ENCODE measurements at regions not wholly inside any gene's neighbourhood (a gene's known extent, or its start where the extent isn't known, plus 50 kb on each side); places are given as distances from the start of the nearest gene placed in this dataset.

DNA sequence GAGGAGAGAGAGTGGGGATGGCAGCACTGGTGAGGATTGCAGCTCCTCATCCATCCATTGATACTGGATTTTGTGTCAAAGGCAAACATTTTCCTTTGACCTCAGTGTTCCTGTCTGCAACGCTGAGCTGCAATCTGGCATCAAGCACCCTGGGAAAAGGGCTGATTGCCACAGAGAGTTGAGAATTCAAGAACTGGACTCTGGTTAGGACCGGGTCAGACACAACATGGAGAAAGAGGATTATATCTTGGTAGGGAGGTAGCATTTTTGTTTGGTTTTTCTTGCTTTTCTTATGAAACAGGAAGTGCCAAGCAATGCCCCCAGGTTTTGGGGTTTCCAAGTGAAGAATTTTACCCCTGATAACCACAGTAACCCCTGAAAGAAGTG is 81.9 kb upstream of the PKDCC start:
- no peak for ATAC-seq
- no peaks in the 10 kb centered on the region for H3K9me3 Mint-ChIP-seq
- H3K27ac Mint-ChIP-seq, result no peak overlapping the region
- DNase-seq (ENCODE audit: low spot score in 2 of 2), result no peak
- no peaks in the 10 kb centered on the region for H3K36me3 Mint-ChIP-seq

- no peaks in the 10 kb centered on the region for H3K9me3 Mint-ChIP-seq
- no peak for ATAC-seq
- no peak overlapping the region for H3K27ac Mint-ChIP-seq
- DNase-seq (ENCODE audit: low spot score in 2 of 2), result no peak
- H3K36me3 Mint-ChIP-seq, result no peaks in the 10 kb centered on the region
Observed at GRCh38 chr2:41966431-41966893, 81.4 kb upstream of the PKDCC start.

GRCh38 chr2:41966920-41967319 is 80.9 kb upstream of the PKDCC start:
- DNase-seq (ENCODE audit: low spot score in 2 of 2) (no peak), ATAC-seq (no peak)
- no peaks in the 10 kb centered on the region for H3K36me3 Mint-ChIP-seq
- H3K9me3 Mint-ChIP-seq, result no peaks in the 10 kb centered on the region
- peak overlapping the region in 1 of 2 donors; percentile 7 for H3K27ac Mint-ChIP-seq

- Mint-ChIP-seq H3K36me3 (no peaks in the 10 kb centered on the region), H3K27ac (no peak overlapping the region), H3K9me3 (no peaks in the 10 kb centered on the region)
- DNase-seq (ENCODE audit: low spot score in 2 of 2) (no peak), ATAC-seq (no peak)
Observed at GRCh38 chr2:41967476-41968181, 80.2 kb upstream of the PKDCC start.

DNA sequence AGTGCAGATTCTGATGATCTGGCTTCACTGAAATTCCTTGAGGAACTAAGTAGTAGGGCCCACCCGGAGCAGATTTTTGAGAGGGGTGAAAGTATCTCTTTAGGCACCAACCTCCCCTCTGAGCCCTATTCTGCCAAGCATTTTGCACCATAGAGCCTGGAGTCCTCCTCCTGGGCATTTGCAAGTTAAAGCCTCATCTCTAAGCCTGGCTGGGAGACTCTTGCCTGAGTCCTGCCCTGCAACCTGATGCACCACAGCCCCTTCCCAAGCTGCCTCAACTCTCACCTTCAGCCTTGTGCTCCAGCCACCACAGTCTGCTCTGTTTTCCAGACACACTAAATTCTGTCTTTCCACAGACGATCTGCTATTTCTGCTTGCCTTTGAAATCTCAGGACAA is 79.6 kb upstream of the PKDCC start:
- DNase-seq (ENCODE audit: low spot score in 2 of 2), result no peak
- Mint-ChIP-seq H3K36me3 (no peaks in the 10 kb centered on the region), H3K27ac (no peak overlapping the region), H3K9me3 (no peaks in the 10 kb centered on the region)
- no peak for ATAC-seq

- H3K36me3 Mint-ChIP-seq, result no peaks in the 10 kb centered on the region
- ATAC-seq, result no peak
- DNase-seq (ENCODE audit: low spot score in 2 of 2), result no peak
- H3K27ac Mint-ChIP-seq, result no peak overlapping the region
- no peaks in the 10 kb centered on the region for H3K9me3 Mint-ChIP-seq
Observed at GRCh38 chr2:41970988-41971660, 76.7 kb upstream of the PKDCC start.

DNA sequence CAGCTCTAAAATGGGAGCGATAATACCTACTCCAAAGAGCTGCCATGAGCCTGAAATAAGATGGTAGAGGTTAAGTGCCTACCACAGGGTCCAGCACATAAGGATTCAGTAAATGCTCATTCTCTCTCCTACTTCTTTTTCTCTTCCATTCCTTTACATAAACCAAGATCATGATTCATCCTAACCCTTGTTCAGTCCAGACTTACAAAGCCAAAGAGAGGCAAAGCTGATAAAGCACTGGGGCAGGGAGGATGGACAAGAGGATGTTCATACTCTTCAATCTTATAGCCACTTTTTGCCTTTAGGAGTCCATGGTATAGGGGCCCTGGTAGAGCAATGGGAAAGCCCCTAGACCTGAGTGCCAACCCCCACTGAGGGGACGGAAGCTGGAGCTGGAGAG is 75.6 kb upstream of the PKDCC start:
- no peaks in the 10 kb centered on the region for H3K9me3 Mint-ChIP-seq
- H3K36me3 Mint-ChIP-seq, result no peaks in the 10 kb centered on the region
- ATAC-seq (no peak), DNase-seq (ENCODE audit: low spot score in 2 of 2) (no peak)
- peak overlapping the region; percentile 9 to 42 for H3K27ac Mint-ChIP-seq

GRCh38 chr2:41972819-41973218 is 75.0 kb upstream of the PKDCC start:
- ATAC-seq (no peak), DNase-seq (ENCODE audit: low spot score in 2 of 2) (no peak)
- Mint-ChIP-seq H3K36me3 (no peaks in the 10 kb centered on the region), H3K27ac (no peak overlapping the region), H3K9me3 (peaks cover 0 to 1% of the 10 kb centered on the region in 2 donors)

DNA sequence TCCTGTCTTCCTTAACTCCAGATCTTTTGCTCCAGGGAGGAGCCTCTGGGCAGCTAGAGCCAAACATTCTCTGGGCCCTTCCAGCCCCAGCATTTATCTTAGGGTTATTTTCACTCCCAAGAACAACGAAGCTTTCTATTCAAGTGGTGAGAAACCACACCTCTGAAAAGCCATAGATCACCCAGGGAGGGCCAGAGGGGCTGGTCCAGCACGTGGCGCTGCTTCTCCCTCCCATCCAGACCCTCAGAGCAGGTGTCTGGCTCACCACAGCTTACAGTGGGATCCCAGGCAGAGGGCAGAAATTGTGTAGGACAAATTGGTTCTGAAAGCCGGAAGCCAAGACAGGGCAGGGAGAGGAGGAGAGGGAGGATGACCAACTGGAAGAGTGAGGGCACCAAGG is 74.0 kb upstream of the PKDCC start:
- Mint-ChIP-seq H3K36me3 (no peaks in the 10 kb centered on the region), H3K9me3 (peaks cover under 1 to 4% of the 10 kb centered on the region in 2 donors), H3K27ac (no peak overlapping the region)
- DNase-seq (ENCODE audit: low spot score in 2 of 2), result no peak
- ATAC-seq, result no peak

DNA sequence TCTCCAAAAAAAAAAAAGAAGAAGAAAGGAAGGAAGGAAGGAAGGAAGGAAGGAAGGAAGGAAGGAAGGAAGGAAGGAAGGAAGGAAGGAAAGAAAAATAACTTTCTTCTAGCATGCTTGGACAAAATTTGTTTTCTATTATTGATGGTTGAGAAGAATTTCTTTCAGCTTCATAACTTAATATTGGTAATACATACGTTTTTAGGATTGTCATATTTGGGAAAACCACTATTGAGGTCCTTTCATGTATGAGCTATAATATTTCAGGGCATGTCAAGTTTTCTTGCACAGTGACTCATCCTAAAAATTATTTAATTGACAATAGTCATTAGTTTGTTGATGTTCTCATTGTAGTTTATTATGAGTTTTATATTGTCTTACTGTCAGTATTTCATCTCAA is 66.4 kb upstream of the PKDCC start:
- H3K36me3 Mint-ChIP-seq, result no peaks in the 10 kb centered on the region
- ATAC-seq, result no peak
- no peak for DNase-seq (ENCODE audit: low spot score in 2 of 2)
- H3K9me3 Mint-ChIP-seq, result peaks cover 3 to 4% of the 10 kb centered on the region in 2 donors
- no peak overlapping the region for H3K27ac Mint-ChIP-seq

GRCh38 chr2:41985573-41986095 is 62.2 kb upstream of the PKDCC start:
- ATAC-seq, result no peak
- DNase-seq (ENCODE audit: low spot score in 2 of 2), result no peak
- H3K36me3 Mint-ChIP-seq, result no peaks in the 10 kb centered on the region
- no peaks in the 10 kb centered on the region for H3K9me3 Mint-ChIP-seq
- no peak overlapping the region for H3K27ac Mint-ChIP-seq

DNA sequence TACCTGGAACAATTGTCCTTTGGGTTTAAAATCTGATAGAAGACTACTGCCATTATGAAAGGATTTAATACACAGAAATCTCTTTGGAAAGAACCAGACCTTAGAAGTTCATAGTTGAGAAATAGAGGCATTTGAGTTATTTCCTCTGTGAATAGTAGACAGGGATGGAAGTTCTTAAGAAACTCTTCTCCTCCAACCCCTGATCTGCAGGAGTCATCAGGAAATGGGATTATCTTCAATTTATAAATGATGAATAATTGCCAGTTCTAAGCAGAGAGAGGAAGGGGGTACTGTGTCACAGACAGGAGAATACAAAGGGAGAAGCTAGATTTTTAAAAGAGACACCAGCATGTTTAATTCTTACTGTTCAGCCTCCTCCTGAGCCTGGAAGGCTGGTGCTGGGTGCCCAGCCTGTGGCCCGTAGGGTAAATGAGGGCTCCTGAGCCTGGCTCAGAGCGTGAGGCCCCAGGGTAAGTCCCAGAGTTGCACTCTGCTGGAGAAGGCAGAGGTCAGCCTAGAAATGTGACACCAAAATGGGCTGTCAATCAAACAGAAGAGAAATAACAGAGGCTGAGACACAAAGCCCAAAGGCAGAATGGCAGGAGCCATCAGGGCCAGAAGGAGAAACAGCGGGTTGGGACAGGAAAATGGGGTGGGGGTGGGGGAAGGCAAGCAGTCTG is 58.2 kb upstream of the PKDCC start:
- no peak for ATAC-seq
- DNase-seq (ENCODE audit: low spot score in 2 of 2), result no peak
- Mint-ChIP-seq H3K27ac (no peak overlapping the region), H3K9me3 (peaks cover 0 to 2% of the 10 kb centered on the region in 2 donors), H3K36me3 (no peaks in the 10 kb centered on the region)

GRCh38 chr2:41990245-41990644 is 57.6 kb upstream of the PKDCC start:
- DNase-seq (ENCODE audit: low spot score in 2 of 2), result no peak
- H3K36me3 Mint-ChIP-seq, result no peaks in the 10 kb centered on the region
- H3K27ac Mint-ChIP-seq, result no peak overlapping the region
- H3K9me3 Mint-ChIP-seq, result peaks cover 0 to 4% of the 10 kb centered on the region in 2 donors
- ATAC-seq, result no peak

- peaks cover 0 to 4% of the 10 kb centered on the region in 2 donors for H3K9me3 Mint-ChIP-seq
- DNase-seq (ENCODE audit: low spot score in 2 of 2) (no peak), ATAC-seq (no peak)
- H3K27ac Mint-ChIP-seq, result no peak overlapping the region
- H3K36me3 Mint-ChIP-seq, result no peaks in the 10 kb centered on the region
Observed at GRCh38 chr2:41990688-41991087, 57.1 kb upstream of the PKDCC start.

- no peak overlapping the region for H3K27ac Mint-ChIP-seq
- ATAC-seq, result no peak
Observed at GRCh38 chr2:41992056-41992642, 55.7 kb upstream of the PKDCC start.

DNA sequence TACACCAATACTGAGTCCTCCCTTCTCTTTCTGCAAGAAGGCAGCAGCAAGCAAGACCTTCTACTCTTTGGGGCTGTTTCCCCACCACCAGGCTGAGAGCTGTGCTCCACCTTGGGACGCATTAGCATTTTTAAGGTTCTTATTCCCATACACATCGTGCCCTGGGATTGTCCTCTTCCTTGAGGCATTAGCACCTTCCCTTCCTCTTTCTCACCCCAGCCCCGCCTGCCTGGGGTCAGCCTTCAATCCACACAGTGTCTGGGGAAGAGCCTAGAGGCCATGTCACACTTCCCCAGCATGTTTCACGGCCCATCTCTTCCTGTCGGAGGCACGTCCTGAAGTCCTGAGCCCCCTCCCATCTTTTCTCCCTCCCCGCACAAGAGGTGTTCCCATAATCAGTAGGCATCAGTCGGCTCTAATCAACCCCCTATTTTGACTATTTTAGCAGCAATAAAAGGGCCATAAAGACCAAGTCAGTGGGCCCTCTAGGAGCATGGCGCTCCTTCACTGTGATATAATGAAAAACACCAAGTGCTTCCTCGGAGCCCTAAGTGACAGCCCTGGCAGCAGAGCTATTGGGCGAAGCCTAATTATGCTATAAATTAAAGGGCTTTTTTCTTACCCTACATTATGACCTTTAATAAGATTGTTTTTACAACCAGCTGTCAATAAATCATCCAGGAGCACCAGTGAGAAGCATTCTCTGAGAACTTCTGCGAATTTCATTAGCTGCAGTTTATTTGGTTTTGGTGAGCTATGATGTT is 55.0 kb upstream of the PKDCC start:
- DNase-seq (ENCODE audit: low spot score in 2 of 2), result no peak
- Mint-ChIP-seq H3K36me3 (no peaks in the 10 kb centered on the region), H3K9me3 (peaks cover 0 to 4% of the 10 kb centered on the region in 2 donors), H3K27ac (no peak overlapping the region)
- ATAC-seq, result no peak

More at GRCh38 chr2:41992056-41992642, 55.7 kb upstream of the PKDCC start:
- H3K9me3 Mint-ChIP-seq, result peaks cover 0 to 4% of the 10 kb centered on the region in 2 donors
- DNase-seq (ENCODE audit: low spot score in 2 of 2), result no peak
- H3K36me3 Mint-ChIP-seq, result no peaks in the 10 kb centered on the region
